HEK293 (cell line): ENCODE measurements at regions not wholly inside any gene's neighbourhood (a gene's known extent, or its start where the extent isn't known, plus 50 kb on each side); places are given as distances from the start of the nearest gene placed in this dataset.

ENCODE experiments used
- CTCF ChIA-PET: fragments of 350-600 bp; formaldehyde crosslinking; extraction: SDS; loops from one replicate; lab custom pipeline; 2021; ENCODE audit warnings: antibody characterized with exemption; lab: Yijun Ruan, JAX
- POLR2A ChIA-PET: fragments of 300-600 bp; formaldehyde crosslinking; extraction: SDS; loops from one replicate; lab custom pipeline; 2020; ENCODE audit warnings: antibody characterized with exemption, inconsistent platforms; lab: Yijun Ruan, JAX
- H3K27ac ChIP-seq: fragments of 200-500 bp; sonication (Bioruptor generic); 2 replicates; pipeline ENCODE4 v1.5.1; 2014; ENCODE audit warnings: low read depth, low read length, control low read depth, inconsistent platforms; ENCODE audit errors: extremely low read depth
- H3K36me3 ChIP-seq, 2 experiments: fragments of 200-500 bp in 1 of 2; sonication (Bioruptor generic) in 1 of 2; 1 replicate in 1 of 2; 2 replicates in 1 of 2; pipeline ENCODE4 v1.5.1; 2014 to 2017; ENCODE audit warnings: inconsistent platforms in 2 of 2, low read length in 2 of 2; ENCODE audit not compliant: control insufficient read depth in 2 of 2, insufficient read depth in 1 of 2
- H3K4me1 ChIP-seq: fragments of 200-500 bp; sonication (Bioruptor generic); 2 replicates; pipeline ENCODE4 v1.5.1; 2014; ENCODE audit warnings: mild to moderate bottlenecking, low read length, inconsistent platforms; ENCODE audit not compliant: control insufficient read depth, insufficient read depth
- H3K4me3 ChIP-seq: 2 replicates; pipeline ENCODE4 v1.5.1; 2011; ENCODE audit warnings: low read depth, mild to moderate bottlenecking, control low read depth, low read length, moderate library complexity
- H3K9me3 ChIP-seq: fragments of 200-500 bp; sonication (Bioruptor generic); 2 replicates; pipeline ENCODE4 v1.5.1; 2014; ENCODE audit warnings: low read depth, low read length, inconsistent platforms; ENCODE audit not compliant: control insufficient read depth, insufficient read depth
- CTCF ChIP-seq: fragments of 450-650 bp; formaldehyde crosslinking; IDR thresholded peaks from 2 replicates; pipeline ENCODE4 v1.5.1; 2016; ENCODE audit warnings: missing biosample characterization, missing genetic modification characterization
- GLIS1 ChIP-seq: fragments of 450-650 bp; formaldehyde crosslinking; IDR thresholded peaks from 2 replicates; pipeline ENCODE4 v1.5.1; 2016; ENCODE audit warnings: missing biosample characterization, missing genetic modification characterization
- GLIS2 ChIP-seq: fragments of 450-650 bp; formaldehyde crosslinking; IDR thresholded peaks from 2 replicates; pipeline ENCODE4 v1.5.1; 2016; ENCODE audit warnings: missing biosample characterization, missing genetic modification characterization
- HOXA7 ChIP-seq: sonication (generic); formaldehyde crosslinking; IDR thresholded peaks from 2 replicates; pipeline ENCODE4 v1.8.1; 2022; ENCODE audit warnings: missing genetic modification reagents, borderline replicate concordance
- RBAK ChIP-seq: fragments of 450-650 bp; formaldehyde crosslinking; IDR thresholded peaks from 2 replicates; pipeline ENCODE4 v1.5.1; 2016; ENCODE audit warnings: missing biosample characterization, missing genetic modification characterization
- SETDB1 ChIP-seq: IDR thresholded peaks from one replicate; pipeline ENCODE4 v1.6.1; 2017; ENCODE audit warnings: mild to moderate bottlenecking, low read length, moderate library complexity, mixed read lengths; ENCODE audit not compliant: insufficient read length
- ZBTB20 ChIP-seq: fragments of 450-650 bp; formaldehyde crosslinking; IDR thresholded peaks from 2 replicates; pipeline ENCODE4 v1.5.1; 2016; ENCODE audit warnings: missing biosample characterization, missing genetic modification characterization
- ZBTB48 ChIP-seq: fragments of 450-650 bp; formaldehyde crosslinking; IDR thresholded peaks from 2 replicates; pipeline ENCODE4 v1.5.1; 2016; ENCODE audit warnings: missing biosample characterization, missing genetic modification characterization
- ZFHX2 ChIP-seq: fragments of 450-650 bp; formaldehyde crosslinking; conservative IDR thresholded peaks from 2 replicates; pipeline ENCODE4 v1.5.1; 2016; ENCODE audit warnings: missing biosample characterization, missing genetic modification characterization
- ZFP41 ChIP-seq: fragments of 450-650 bp; formaldehyde crosslinking; IDR thresholded peaks from 2 replicates; pipeline ENCODE4 v1.5.1; 2016; ENCODE audit warnings: missing biosample characterization, missing genetic modification characterization, borderline replicate concordance
- ZNF10 ChIP-seq: fragments of 450-650 bp; formaldehyde crosslinking; IDR thresholded peaks from 2 replicates; pipeline ENCODE4 v1.5.1; 2017; ENCODE audit warnings: missing biosample characterization, missing genetic modification characterization
- ZNF19 ChIP-seq: fragments of 450-650 bp; formaldehyde crosslinking; IDR thresholded peaks from 2 replicates; pipeline ENCODE4; 2016; ENCODE audit warnings: missing biosample characterization, missing genetic modification characterization, low read depth
- ZNF214 ChIP-seq: fragments of 450-650 bp; formaldehyde crosslinking; IDR thresholded peaks from 2 replicates; pipeline ENCODE4 v1.5.1; 2017; ENCODE audit warnings: missing biosample characterization, mild to moderate bottlenecking, missing genetic modification characterization, borderline replicate concordance
- ZNF266 ChIP-seq: fragments of 450-650 bp; formaldehyde crosslinking; IDR thresholded peaks from 2 replicates; pipeline ENCODE4 v1.5.1; 2016; ENCODE audit warnings: missing biosample characterization, missing genetic modification characterization, low read depth
- ZNF391 ChIP-seq: fragments of 450-650 bp; formaldehyde crosslinking; IDR thresholded peaks from 2 replicates; pipeline ENCODE4 v1.5.1; 2016; ENCODE audit warnings: low read depth, missing biosample characterization, missing genetic modification characterization, borderline replicate concordance
- ZNF416 ChIP-seq: fragments of 450-650 bp; formaldehyde crosslinking; IDR thresholded peaks from 2 replicates; pipeline ENCODE4 v1.5.1; 2016; ENCODE audit warnings: missing biosample characterization, missing genetic modification characterization
- ZNF426 ChIP-seq: fragments of 450-650 bp; formaldehyde crosslinking; IDR thresholded peaks from 2 replicates; pipeline ENCODE4 v1.5.1; 2017; ENCODE audit warnings: missing biosample characterization, missing genetic modification characterization, mild to moderate bottlenecking, inconsistent platforms, moderate library complexity
- ZNF473 ChIP-seq: fragments of 450-650 bp; formaldehyde crosslinking; IDR thresholded peaks from 2 replicates; pipeline ENCODE4 v1.5.1; 2017; ENCODE audit warnings: missing biosample characterization, missing genetic modification characterization
- ZNF501 ChIP-seq: fragments of 450-650 bp; formaldehyde crosslinking; IDR thresholded peaks from 2 replicates; pipeline ENCODE4 v1.5.1; 2016; ENCODE audit warnings: missing biosample characterization, missing genetic modification characterization
- ZNF513 ChIP-seq: fragments of 450-650 bp; IDR thresholded peaks from 2 replicates; pipeline ENCODE4 v1.5.1; 2018; ENCODE audit warnings: missing biosample characterization, missing genetic modification characterization
- ZNF555 ChIP-seq: fragments of 450-650 bp; formaldehyde crosslinking; conservative IDR thresholded peaks from 2 replicates; pipeline ENCODE4 v1.5.1; 2017; ENCODE audit warnings: missing biosample characterization, mild to moderate bottlenecking, missing genetic modification characterization, inconsistent platforms
- ZNF596 ChIP-seq: fragments of 450-650 bp; IDR thresholded peaks from 2 replicates; pipeline ENCODE4 v1.5.0; 2018; ENCODE audit warnings: missing biosample characterization, mild to moderate bottlenecking, missing genetic modification characterization, moderate library complexity
- ZNF701 ChIP-seq: fragments of 450-650 bp; formaldehyde crosslinking; IDR thresholded peaks from 2 replicates; pipeline ENCODE4 v1.5.1; 2016; ENCODE audit warnings: missing biosample characterization, missing genetic modification characterization
- ZSCAN30 ChIP-seq: fragments of 450-650 bp; IDR thresholded peaks from 2 replicates; pipeline ENCODE4 v1.5.1; 2018; ENCODE audit warnings: missing biosample characterization, mild to moderate bottlenecking, missing genetic modification characterization, moderate library complexity
- TF ChIP-seq, protein P1 (sequence below): fragments of 450-650 bp; formaldehyde crosslinking; IDR thresholded peaks from 2 replicates; pipeline ENCODE4 v1.5.1; 2016; ENCODE audit warnings: missing biosample characterization, missing genetic modification characterization, borderline replicate concordance
- TF ChIP-seq, protein P2 (sequence below): fragments of 450-650 bp; formaldehyde crosslinking; IDR thresholded peaks from 2 replicates; pipeline ENCODE4 v1.5.1; 2016; ENCODE audit warnings: missing biosample characterization, missing genetic modification characterization

- TF ChIP-seq, protein P1, sequence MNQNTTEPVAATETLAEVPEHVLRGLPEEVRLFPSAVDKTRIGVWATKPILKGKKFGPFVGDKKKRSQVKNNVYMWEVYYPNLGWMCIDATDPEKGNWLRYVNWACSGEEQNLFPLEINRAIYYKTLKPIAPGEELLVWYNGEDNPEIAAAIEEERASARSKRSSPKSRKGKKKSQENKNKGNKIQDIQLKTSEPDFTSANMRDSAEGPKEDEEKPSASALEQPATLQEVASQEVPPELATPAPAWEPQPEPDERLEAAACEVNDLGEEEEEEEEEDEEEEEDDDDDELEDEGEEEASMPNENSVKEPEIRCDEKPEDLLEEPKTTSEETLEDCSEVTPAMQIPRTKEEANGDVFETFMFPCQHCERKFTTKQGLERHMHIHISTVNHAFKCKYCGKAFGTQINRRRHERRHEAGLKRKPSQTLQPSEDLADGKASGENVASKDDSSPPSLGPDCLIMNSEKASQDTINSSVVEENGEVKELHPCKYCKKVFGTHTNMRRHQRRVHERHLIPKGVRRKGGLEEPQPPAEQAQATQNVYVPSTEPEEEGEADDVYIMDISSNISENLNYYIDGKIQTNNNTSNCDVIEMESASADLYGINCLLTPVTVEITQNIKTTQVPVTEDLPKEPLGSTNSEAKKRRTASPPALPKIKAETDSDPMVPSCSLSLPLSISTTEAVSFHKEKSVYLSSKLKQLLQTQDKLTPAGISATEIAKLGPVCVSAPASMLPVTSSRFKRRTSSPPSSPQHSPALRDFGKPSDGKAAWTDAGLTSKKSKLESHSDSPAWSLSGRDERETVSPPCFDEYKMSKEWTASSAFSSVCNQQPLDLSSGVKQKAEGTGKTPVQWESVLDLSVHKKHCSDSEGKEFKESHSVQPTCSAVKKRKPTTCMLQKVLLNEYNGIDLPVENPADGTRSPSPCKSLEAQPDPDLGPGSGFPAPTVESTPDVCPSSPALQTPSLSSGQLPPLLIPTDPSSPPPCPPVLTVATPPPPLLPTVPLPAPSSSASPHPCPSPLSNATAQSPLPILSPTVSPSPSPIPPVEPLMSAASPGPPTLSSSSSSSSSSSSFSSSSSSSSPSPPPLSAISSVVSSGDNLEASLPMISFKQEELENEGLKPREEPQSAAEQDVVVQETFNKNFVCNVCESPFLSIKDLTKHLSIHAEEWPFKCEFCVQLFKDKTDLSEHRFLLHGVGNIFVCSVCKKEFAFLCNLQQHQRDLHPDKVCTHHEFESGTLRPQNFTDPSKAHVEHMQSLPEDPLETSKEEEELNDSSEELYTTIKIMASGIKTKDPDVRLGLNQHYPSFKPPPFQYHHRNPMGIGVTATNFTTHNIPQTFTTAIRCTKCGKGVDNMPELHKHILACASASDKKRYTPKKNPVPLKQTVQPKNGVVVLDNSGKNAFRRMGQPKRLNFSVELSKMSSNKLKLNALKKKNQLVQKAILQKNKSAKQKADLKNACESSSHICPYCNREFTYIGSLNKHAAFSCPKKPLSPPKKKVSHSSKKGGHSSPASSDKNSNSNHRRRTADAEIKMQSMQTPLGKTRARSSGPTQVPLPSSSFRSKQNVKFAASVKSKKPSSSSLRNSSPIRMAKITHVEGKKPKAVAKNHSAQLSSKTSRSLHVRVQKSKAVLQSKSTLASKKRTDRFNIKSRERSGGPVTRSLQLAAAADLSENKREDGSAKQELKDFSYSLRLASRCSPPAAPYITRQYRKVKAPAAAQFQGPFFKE (tag by site-specific recombination) = no peak
- TF ChIP-seq ZNF426 (tag by site-specific recombination) (no peak), ZNF214 (tag by site-specific recombination) (no peak), HOXA7 (CRISPR knock-in tag) (no peak), ZBTB20 (tag by site-specific recombination) (no peak), CTCF (tag by site-specific recombination) (no peak), ZFHX2 (tag by site-specific recombination) (no peak), ZNF391 (tag by site-specific recombination) (no peak), GLIS2 (no peak), RBAK (no peak), ZSCAN30 (tag by site-specific recombination) (no peak), ZNF596 (tag by site-specific recombination) (no peak), SETDB1 (no peak), GLIS1 (tag by site-specific recombination) (no peak), ZNF555 (no peak)
These were observed 735.0 kb upstream of the POT1 start (continued) for GRCh38 chr7:125664625-125665024.

- no peak overlapping the region for H3K4me3 ChIP-seq
- ChIA-PET CTCF (no interaction called here), POLR2A (no interaction called here)
- H3K9me3 ChIP-seq = no peaks in the 10 kb centered on the region
- H3K27ac ChIP-seq = no peak overlapping the region
- H3K36me3 ChIP-seq = no peaks in the 10 kb centered on the region
- H3K4me1 ChIP-seq = no peaks in the 10 kb centered on the region
- TF ChIP-seq ZBTB48 (tag by site-specific recombination) (no peak), CTCF (tag by site-specific recombination) (no peak), ZNF416 (no peak), ZNF473 (tag by site-specific recombination) (no peak), ZNF10 (tag by site-specific recombination) (no peak), ZNF19 (tag by site-specific recombination) (no peak), ZNF513 (tag by site-specific recombination) (no peak), ZNF501 (tag by site-specific recombination) (no peak), ZFP41 (tag by site-specific recombination) (no peak), ZNF701 (tag by site-specific recombination) (no peak), ZNF266 (tag by site-specific recombination) (no peak)
- TF ChIP-seq, protein P2, sequence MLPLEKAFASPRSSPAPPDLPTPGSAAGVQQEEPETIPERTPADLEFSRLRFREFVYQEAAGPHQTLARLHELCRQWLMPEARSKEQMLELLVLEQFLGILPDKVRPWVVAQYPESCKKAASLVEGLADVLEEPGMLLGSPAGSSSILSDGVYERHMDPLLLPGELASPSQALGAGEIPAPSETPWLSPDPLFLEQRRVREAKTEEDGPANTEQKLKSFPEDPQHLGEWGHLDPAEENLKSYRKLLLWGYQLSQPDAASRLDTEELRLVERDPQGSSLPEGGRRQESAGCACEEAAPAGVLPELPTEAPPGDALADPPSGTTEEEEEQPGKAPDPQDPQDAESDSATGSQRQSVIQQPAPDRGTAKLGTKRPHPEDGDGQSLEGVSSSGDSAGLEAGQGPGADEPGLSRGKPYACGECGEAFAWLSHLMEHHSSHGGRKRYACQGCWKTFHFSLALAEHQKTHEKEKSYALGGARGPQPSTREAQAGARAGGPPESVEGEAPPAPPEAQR = no peak
These were observed 734.3 kb upstream of the POT1 start for GRCh38 chr7:125663961-125664360.
